Stimulated activated naive CD4-positive, alpha-beta T cell treated with Interleukin-2 at 50 U/mL for 16 hours (primary cell): ENCODE measurements at regions not wholly inside any gene's neighbourhood (a gene's known extent, or its start where the extent isn't known, plus 50 kb on each side); places are given as distances from the start of the nearest gene placed in this dataset.

ENCODE experiments used
- DNase-seq: peaks from one replicate; lab custom pipeline; 2025; lab: John Stamatoyannopoulos, UW

GRCh38 chr2:105621038-105621437 is 123.7 kb upstream of the NCK2 start:
- DNase-seq, result no peak

- DNase-seq, result no peak
These were observed 126.4 kb upstream of the NCK2 start for GRCh38 chr2:105618351-105618659.

- no peak for DNase-seq
These were observed 126.9 kb upstream of the NCK2 start for GRCh38 chr2:105617631-105618350.

- no peak for DNase-seq
These were observed 129.4 kb upstream of the NCK2 start for GRCh38 chr2:105615305-105615704.

GRCh38 chr2:105611811-105612424 is 132.8 kb upstream of the NCK2 start:
- no peak for DNase-seq

GRCh38 chr2:105611333-105611637 is 133.4 kb upstream of the NCK2 start:
- DNase-seq, result no peak

GRCh38 chr2:105610576-105611332 is 134.0 kb upstream of the NCK2 start:
- DNase-seq, result no peak

- DNase-seq, result no peak
These were observed 134.8 kb upstream of the NCK2 start for GRCh38 chr2:105609746-105610402.

GRCh38 chr2:105607920-105608504 is 136.7 kb upstream of the NCK2 start:
- no peak for DNase-seq

- no peak for DNase-seq
These were observed 138.6 kb upstream of the NCK2 start for GRCh38 chr2:105606081-105606480.

GRCh38 chr2:105604938-105605337 is 139.8 kb upstream of the NCK2 start:
- DNase-seq, result no peak

GRCh38 chr2:105600949-105601794 is 143.5 kb upstream of the NCK2 start:
- no peak for DNase-seq

- no peak for DNase-seq
These were observed 144.1 kb upstream of the NCK2 start for GRCh38 chr2:105600602-105600948.

- DNase-seq, result no peak
These were observed 144.7 kb upstream of the NCK2 start for GRCh38 chr2:105600037-105600442.

GRCh38 chr2:105598829-105599698 is 145.6 kb upstream of the NCK2 start:
- no peak for DNase-seq

GRCh38 chr2:105597806-105598803 is 146.6 kb upstream of the NCK2 start:
- DNase-seq, result no peak

- no peak for DNase-seq
These were observed 147.5 kb upstream of the NCK2 start for GRCh38 chr2:105597011-105597805.

- no peak for DNase-seq
These were observed 148.2 kb upstream of the NCK2 start for GRCh38 chr2:105596411-105596921.
